ENCODE measurements at regions not wholly inside any gene's neighbourhood (a gene's known extent, or its start where the extent isn't known, plus 50 kb on each side); places are given as distances from the start of the nearest gene placed in this dataset.

GRCh38 chr5:129241755-129242154, 147.2 kb downstream of the ISOC1 start:
- TF ChIP-seq CTCF (IDR thresholded peaks at IDR 0.05) (no peak), POLR2A (IDR thresholded peaks at IDR 0.05) (no peak)
